GM06990 (cell line): ENCODE measurements at regions not wholly inside any gene's neighbourhood (a gene's known extent, or its start where the extent isn't known, plus 50 kb on each side); places are given as distances from the start of the nearest gene placed in this dataset.

Experiments
- DNase-seq: peaks from one replicate; pipeline ENCODE4 v3.0.0-alpha.2; 2011; ENCODE audit not compliant: insufficient read length; ENCODE audit errors: extremely low read depth
- H3K27me3 ChIP-seq: replicated peaks from 2 replicates; pipeline ENCODE4 v1.6.0; 2011; ENCODE audit warnings: low read length; ENCODE audit not compliant: control insufficient read depth, insufficient read depth
- H3K36me3 ChIP-seq: 2 replicates; pipeline ENCODE4 v1.5.1; 2011; ENCODE audit warnings: low read length; ENCODE audit not compliant: control insufficient read depth, insufficient read depth
- H3K4me3 ChIP-seq: replicated peaks from 2 replicates; pipeline ENCODE4 v1.5.1; 2011; ENCODE audit warnings: low read depth, mild to moderate bottlenecking, control low read depth, low read length
- CTCF ChIP-seq: IDR thresholded peaks from 2 replicates; pipeline ENCODE4 v1.5.1; 2011; ENCODE audit warnings: low read length, control low read depth, mild to moderate bottlenecking, inconsistent platforms; ENCODE audit not compliant: insufficient read depth, poor library complexity, severe bottlenecking

- Histone ChIP-seq H3K27me3 (no peaks in the 10 kb centered on the region), H3K36me3 (no peaks in the 10 kb centered on the region), H3K4me3 (no peak overlapping the region)
- no peak for TF ChIP-seq CTCF
- no peak for DNase-seq
Measured at GRCh38 chr7:9453521-9453920, 1020.1 kb downstream of the NXPH1 start.

GRCh38 chr7:9488555-9488954, 1055.1 kb downstream of the NXPH1 start:
- Histone ChIP-seq H3K36me3 (no peaks in the 10 kb centered on the region), H3K4me3 (no peak overlapping the region)
- DNase-seq: no peak

GRCh38 chr7:9498303-9498702, 1064.9 kb downstream of the NXPH1 start:
- Histone ChIP-seq H3K27me3 (no peaks in the 10 kb centered on the region), H3K4me3 (no peak overlapping the region), H3K36me3 (no peaks in the 10 kb centered on the region)
- TF ChIP-seq CTCF: no peak
- no peak for DNase-seq

More at GRCh38 chr7:9488555-9488954, 1055.1 kb downstream of the NXPH1 start:
- no peak for TF ChIP-seq CTCF
- H3K27me3 ChIP-seq: no peaks in the 10 kb centered on the region

- no peak for TF ChIP-seq CTCF
- Histone ChIP-seq H3K4me3 (no peak overlapping the region), H3K36me3 (no peaks in the 10 kb centered on the region), H3K27me3 (no peaks in the 10 kb centered on the region)
- no peak for DNase-seq
Measured at GRCh38 chr7:9502269-9502668, 1068.9 kb downstream of the NXPH1 start.

GRCh38 chr7:9504678-9505077, 1071.3 kb downstream of the NXPH1 start:
- TF ChIP-seq CTCF: no peak
- no peaks in the 10 kb centered on the region for H3K36me3 ChIP-seq
- H3K27me3 ChIP-seq: no peaks in the 10 kb centered on the region

GRCh38 chr7:9505516-9505915, 1072.1 kb downstream of the NXPH1 start:
- H3K36me3 ChIP-seq: no peaks in the 10 kb centered on the region
- DNase-seq: no peak
- H3K4me3 ChIP-seq: no peak overlapping the region
- no peak for TF ChIP-seq CTCF
- H3K27me3 ChIP-seq: no peaks in the 10 kb centered on the region

More at GRCh38 chr7:9504678-9505077, 1071.3 kb downstream of the NXPH1 start:
- H3K4me3 ChIP-seq: no peak overlapping the region
- DNase-seq: no peak
